ENCODE measurements at regions not wholly inside any gene's neighbourhood (a gene's known extent, or its start where the extent isn't known, plus 50 kb on each side); places are given as distances from the start of the nearest gene placed in this dataset.

GRCh38 chr16:5442986-5443385, 345.4 kb upstream of the EEF2KMT start:
- no peak for DNase-seq
- TF ChIP-seq POLR2A (IDR thresholded peaks at IDR 0.05) (no peak), CTCF (IDR thresholded peaks at IDR 0.05) (no peak)
- intact Hi-C loops (cut with DNase I; ENCODE audit: low total_unique reads), result no loop called here
- Histone ChIP-seq H3K4me3 (no peak overlapping the region), H3K4me1 (no peaks in the 10 kb centered on the region), H3K36me3 (ENCODE audit: low read depth, missing control alignments) (no peaks in the 10 kb centered on the region), H3K27ac (no peak overlapping the region), H3K9me3 (no peaks in the 10 kb centered on the region), H3K27me3 (no peaks in the 10 kb centered on the region)
- WGBS, 2 donors, result 83 to 87% methylated on average over 3 of the region's 3 CpGs

- Histone ChIP-seq H3K4me3 (no peak overlapping the region), H3K36me3 (ENCODE audit: low read depth, missing control alignments) (no peaks in the 10 kb centered on the region), H3K4me1 (no peaks in the 10 kb centered on the region), H3K27me3 (no peaks in the 10 kb centered on the region), H3K27ac (no peak overlapping the region), H3K9me3 (no peaks in the 10 kb centered on the region)
- intact Hi-C loops (cut with DNase I; ENCODE audit: low total_unique reads), result no loop called here
- no peak for DNase-seq
- TF ChIP-seq CTCF (IDR thresholded peaks at IDR 0.05), result no peak
- TF ChIP-seq POLR2A (IDR thresholded peaks at IDR 0.05), result no peak
- WGBS, 2 donors, result 35 to 37% methylated on average over 3 of the region's 3 CpGs
These were observed 344.5 kb upstream of the EEF2KMT start for GRCh38 chr16:5442054-5442453.

GRCh38 chr16:5438591-5438990, 341.0 kb upstream of the EEF2KMT start:
- H3K9me3 ChIP-seq, result no peaks in the 10 kb centered on the region
- H3K27me3 ChIP-seq, result no peaks in the 10 kb centered on the region
- intact Hi-C loops (cut with DNase I; ENCODE audit: low total_unique reads), result no loop called here
- H3K4me3 ChIP-seq, result no peak overlapping the region
- no peak for TF ChIP-seq POLR2A (IDR thresholded peaks at IDR 0.05)
- no peak for TF ChIP-seq CTCF (IDR thresholded peaks at IDR 0.05)
- no peak for DNase-seq
- H3K4me1 ChIP-seq, result no peaks in the 10 kb centered on the region
- no peak overlapping the region for H3K27ac ChIP-seq
- WGBS, 2 donors, result 86 to 89% methylated on average over 7 of the region's 7 CpGs
- H3K36me3 ChIP-seq (ENCODE audit: low read depth, missing control alignments), result no peaks in the 10 kb centered on the region

- DNase-seq, result no peak
- TF ChIP-seq POLR2A (IDR thresholded peaks at IDR 0.05) (no peak), CTCF (IDR thresholded peaks at IDR 0.05) (no peak)
- Histone ChIP-seq H3K27ac (no peak overlapping the region), H3K9me3 (no peaks in the 10 kb centered on the region), H3K4me1 (no peaks in the 10 kb centered on the region), H3K4me3 (no peak overlapping the region), H3K27me3 (no peaks in the 10 kb centered on the region), H3K36me3 (ENCODE audit: low read depth, missing control alignments) (no peaks in the 10 kb centered on the region)
- intact Hi-C loops (cut with DNase I; ENCODE audit: low total_unique reads), result no loop called here
- 68 to 85% methylated on average over 10 of the region's 10 CpGs for WGBS, 2 donors
These were observed 336.0 kb upstream of the EEF2KMT start for GRCh38 chr16:5433587-5433986.

GRCh38 chr16:5432166-5432565, 334.6 kb upstream of the EEF2KMT start:
- no peak overlapping the region for H3K27ac ChIP-seq
- TF ChIP-seq POLR2A (IDR thresholded peaks at IDR 0.05) (no peak), CTCF (IDR thresholded peaks at IDR 0.05) (no peak)
- no peaks in the 10 kb centered on the region for H3K36me3 ChIP-seq (ENCODE audit: low read depth, missing control alignments)
- H3K9me3 ChIP-seq, result no peaks in the 10 kb centered on the region
- no peak for DNase-seq
- H3K4me3 ChIP-seq, result no peak overlapping the region
- no peaks in the 10 kb centered on the region for H3K27me3 ChIP-seq
- WGBS, 2 donors, result 59 to 62% methylated on average over 15 of the region's 15 CpGs
- intact Hi-C loops (cut with DNase I; ENCODE audit: low total_unique reads), result no loop called here
- no peaks in the 10 kb centered on the region for H3K4me1 ChIP-seq
